IPS-15b (cell line): ENCODE measurements at regions not wholly inside any gene's neighbourhood (a gene's known extent, or its start where the extent isn't known, plus 50 kb on each side); places are given as distances from the start of the nearest gene placed in this dataset.
"Not testable (repeated sequence)": the region's sequence is repeated elsewhere in the genome, so short reads cannot be mapped to it uniquely, and the experiment has no call there.

ENCODE experiments used
- H3K27me3 ChIP-seq: one replicate; pipeline ENCODE4 v1.6.1; 2013; ENCODE audit warnings: low read length; ENCODE audit not compliant: control insufficient read depth, insufficient read depth
- H3K36me3 ChIP-seq: one replicate; pipeline ENCODE4 v1.6.1; 2013; ENCODE audit warnings: low read length; ENCODE audit not compliant: control insufficient read depth, insufficient read depth
- H3K4me1 ChIP-seq: one replicate; pipeline ENCODE4 v1.6.1; 2013; ENCODE audit warnings: mild to moderate bottlenecking, low read length; ENCODE audit not compliant: control insufficient read depth, insufficient read depth
- H3K4me3 ChIP-seq: one replicate; pipeline ENCODE4 v1.5.1; 2013; ENCODE audit warnings: low read depth, low read length
- H3K9ac ChIP-seq: one replicate; pipeline ENCODE4 v1.6.1; 2013; ENCODE audit warnings: low read depth, mild to moderate bottlenecking, low read length
- H3K9me3 ChIP-seq: one replicate; pipeline ENCODE4 v1.6.1; 2013; ENCODE audit warnings: mild to moderate bottlenecking, low read length; ENCODE audit not compliant: control insufficient read depth, insufficient read depth

- Histone ChIP-seq H3K4me1 (peaks cover 11% of the 10 kb centered on the region), H3K36me3 (no peaks in the 10 kb centered on the region), H3K9me3 (no peaks in the 10 kb centered on the region), H3K4me3 (no peak overlapping the region), H3K27me3 (no peaks in the 10 kb centered on the region), H3K9ac (no peak overlapping the region)
Observed at GRCh38 chr5:147095740-147096139, 139.1 kb upstream of the STK32A start.

DNA sequence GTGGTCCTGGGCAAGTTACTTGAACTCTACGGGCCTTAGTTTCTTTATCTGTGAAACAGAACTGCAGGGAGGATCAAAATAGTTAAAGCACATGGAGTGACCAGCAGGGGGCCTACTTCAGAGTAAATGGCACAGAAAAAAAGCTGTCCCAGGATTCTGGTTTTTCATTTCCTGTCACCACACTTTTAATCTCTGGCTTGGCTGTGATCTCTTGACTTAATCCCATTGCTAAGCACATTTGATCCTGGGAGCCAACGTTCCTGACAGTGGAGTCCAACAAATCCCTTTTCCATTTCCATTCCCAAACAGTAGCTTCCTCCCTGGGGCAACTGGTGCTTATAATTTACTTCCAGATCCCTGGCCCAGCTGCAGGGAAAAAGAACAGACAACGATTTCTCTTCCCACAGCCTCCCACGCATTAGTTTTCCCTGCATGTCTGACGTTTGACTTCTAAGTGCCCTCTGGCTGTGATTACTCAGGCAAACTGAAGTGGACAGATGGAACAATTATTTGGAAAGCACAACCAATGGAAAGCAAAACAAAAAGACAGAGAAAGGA, 136.5 kb upstream of the STK32A start:
- Histone ChIP-seq H3K4me3 (no peak overlapping the region), H3K27me3 (no peaks in the 10 kb centered on the region), H3K9ac (no peak overlapping the region), H3K36me3 (no peaks in the 10 kb centered on the region), H3K4me1 (peaks cover 11% of the 10 kb centered on the region), H3K9me3 (no peaks in the 10 kb centered on the region)

GRCh38 chr5:147101659-147102369, 133.0 kb upstream of the STK32A start:
- Histone ChIP-seq H3K9ac (no peak overlapping the region), H3K36me3 (no peaks in the 10 kb centered on the region), H3K9me3 (no peaks in the 10 kb centered on the region), H3K27me3 (no peaks in the 10 kb centered on the region), H3K4me3 (no peak overlapping the region), H3K4me1 (peaks cover 5% of the 10 kb centered on the region)

DNA sequence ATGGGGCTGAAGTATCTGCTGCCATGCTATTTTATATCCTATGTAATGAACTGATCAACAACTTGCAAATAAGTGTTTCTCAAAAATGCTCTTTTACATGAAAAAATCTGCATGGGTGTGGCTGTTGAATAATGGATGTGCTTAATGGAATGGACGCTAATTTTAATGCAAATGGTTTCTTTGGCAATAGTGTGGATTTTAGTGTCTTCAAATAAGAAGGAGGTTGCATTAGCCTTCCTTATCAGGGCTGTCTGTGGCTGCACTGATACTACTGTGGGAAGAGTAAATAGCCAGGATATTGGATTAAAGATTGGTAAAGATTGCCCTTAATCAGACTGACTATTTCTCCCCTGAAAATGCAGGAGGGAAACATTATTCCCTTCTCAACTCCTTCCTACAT, 121.9 kb upstream of the STK32A start:
- no peak overlapping the region for H3K9ac ChIP-seq
- no peaks in the 10 kb centered on the region for H3K27me3 ChIP-seq
- no peak overlapping the region for H3K4me3 ChIP-seq
- no peaks in the 10 kb centered on the region for H3K36me3 ChIP-seq
- no peaks in the 10 kb centered on the region for H3K4me1 ChIP-seq
- no peaks in the 10 kb centered on the region for H3K9me3 ChIP-seq

DNA sequence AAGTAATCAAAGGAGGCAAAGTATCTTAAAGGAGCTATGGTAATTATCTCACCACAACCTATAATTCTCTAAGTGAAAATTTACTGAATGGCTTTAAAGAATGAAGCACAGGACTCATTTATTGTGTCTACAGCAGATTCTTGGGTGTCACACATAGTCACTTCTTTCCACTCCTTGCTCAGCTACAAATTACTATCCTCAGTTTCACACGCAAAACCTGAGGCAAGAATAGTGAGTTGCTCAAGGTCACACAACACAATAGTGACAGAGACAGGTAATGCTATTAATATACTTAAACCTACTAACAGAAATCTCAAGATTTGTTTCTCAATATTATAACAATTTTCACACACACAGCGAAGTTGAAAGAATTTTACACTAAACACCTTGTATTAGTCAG, 120.9 kb upstream of the STK32A start:
- no peaks in the 10 kb centered on the region for H3K4me1 ChIP-seq
- H3K27me3 ChIP-seq, result no peaks in the 10 kb centered on the region

DNA sequence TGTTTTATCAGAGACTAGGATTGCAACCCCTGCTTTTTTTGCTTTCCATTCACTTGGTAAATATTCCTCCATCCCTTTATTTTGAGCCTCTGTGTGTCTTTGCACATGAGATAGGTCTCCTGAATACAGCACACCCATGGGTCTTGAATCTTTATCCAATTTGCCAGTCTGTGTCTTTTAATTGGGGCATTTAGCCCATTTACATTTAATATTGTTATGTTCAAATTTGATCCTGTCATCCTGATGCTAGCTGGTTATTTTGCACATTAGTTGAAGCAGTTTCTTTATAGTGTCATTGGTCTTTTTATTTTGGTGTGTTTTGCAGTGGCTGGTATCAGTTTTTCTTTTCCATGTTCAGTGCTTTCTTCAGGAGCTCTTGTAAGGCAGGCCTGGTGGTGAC, 95.1 kb upstream of the STK32A start:
- H3K9me3 ChIP-seq, H3K36me3 ChIP-seq, H3K4me1 ChIP-seq, H3K4me3 ChIP-seq, H3K27me3 ChIP-seq, H3K9ac ChIP-seq: not testable (repeated sequence)

More for the DNA sequence above, 120.9 kb upstream of the STK32A start:
- Histone ChIP-seq H3K9ac (no peak overlapping the region), H3K9me3 (no peaks in the 10 kb centered on the region), H3K36me3 (no peaks in the 10 kb centered on the region), H3K4me3 (no peak overlapping the region)

DNA sequence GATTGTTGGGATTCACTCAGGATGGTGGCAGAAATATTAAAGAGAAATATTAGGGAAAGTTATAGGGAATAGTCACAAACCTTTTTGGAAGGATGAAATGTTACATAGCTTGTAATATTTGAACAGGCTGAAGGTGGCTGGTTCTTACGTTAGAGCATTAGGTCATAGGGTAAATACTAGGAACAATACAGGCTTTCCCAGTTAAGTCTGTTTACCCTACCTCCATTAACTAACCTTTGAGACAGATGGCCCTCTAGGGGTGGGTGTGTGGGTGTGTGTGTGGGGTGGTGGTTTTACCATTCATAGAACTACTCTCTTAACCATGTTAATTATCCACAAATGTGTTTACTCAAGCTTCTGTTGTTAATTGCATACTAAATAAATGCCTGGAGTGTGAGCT, 94.3 kb upstream of the STK32A start:
- Histone ChIP-seq H3K9ac (no peak overlapping the region), H3K4me1 (peaks cover 6% of the 10 kb centered on the region)

GRCh38 chr5:147141580-147141979, 93.2 kb upstream of the STK32A start:
- H3K9me3 ChIP-seq, H3K4me3 ChIP-seq, H3K4me1 ChIP-seq: not testable (repeated sequence)

More for the DNA sequence above, 94.3 kb upstream of the STK32A start:
- Histone ChIP-seq H3K9me3 (no peaks in the 10 kb centered on the region), H3K27me3 (no peaks in the 10 kb centered on the region), H3K36me3 (no peaks in the 10 kb centered on the region), H3K4me3 (no peak overlapping the region)

DNA sequence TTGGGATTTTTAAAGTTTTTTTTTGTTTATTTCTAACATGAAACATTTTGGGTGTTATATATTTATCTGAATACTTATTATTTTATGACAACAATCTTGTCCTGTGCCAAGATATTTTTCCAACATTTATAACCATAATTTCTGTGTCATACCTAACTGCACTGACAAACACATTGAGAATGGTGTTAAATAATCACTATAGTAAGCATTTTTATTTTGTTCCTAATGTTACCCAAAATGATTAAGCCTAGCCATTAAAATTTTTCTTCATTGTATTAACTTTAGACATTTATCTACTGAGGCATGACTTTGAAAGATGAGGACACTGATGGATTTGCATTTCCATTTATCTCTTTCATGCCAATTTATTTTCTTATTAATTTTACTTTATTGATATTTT, 91.6 kb upstream of the STK32A start:
- Histone ChIP-seq H3K27me3 (no peaks in the 10 kb centered on the region), H3K36me3 (no peaks in the 10 kb centered on the region), H3K4me3 (no peak overlapping the region), H3K4me1 (peaks cover 6% of the 10 kb centered on the region), H3K9me3 (no peaks in the 10 kb centered on the region), H3K9ac (no peak overlapping the region)

More at GRCh38 chr5:147141580-147141979, 93.2 kb upstream of the STK32A start:
- H3K36me3 ChIP-seq, H3K27me3 ChIP-seq, H3K9ac ChIP-seq: not testable (repeated sequence)

DNA sequence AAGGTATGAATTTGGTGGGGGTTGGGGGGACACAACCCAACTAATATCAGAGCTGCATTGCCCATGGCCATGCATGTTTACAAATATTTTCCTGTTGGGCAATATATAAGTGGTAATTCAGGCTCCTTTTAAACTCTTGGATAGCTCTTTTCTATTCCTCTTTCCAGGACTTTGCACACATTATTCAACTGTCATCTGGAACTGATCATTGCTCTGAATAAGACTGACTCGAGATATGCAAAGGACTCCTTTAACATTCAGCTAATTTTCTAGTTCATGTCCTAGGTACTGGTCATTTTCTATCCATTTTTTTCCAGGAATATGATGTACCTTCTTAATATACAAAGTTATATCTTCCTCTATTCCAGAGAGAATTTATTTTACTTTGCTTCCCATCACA, 89.5 kb upstream of the STK32A start:
- Histone ChIP-seq H3K9me3 (no peaks in the 10 kb centered on the region), H3K36me3 (no peaks in the 10 kb centered on the region), H3K4me1 (peaks cover 6% of the 10 kb centered on the region), H3K4me3 (no peak overlapping the region), H3K27me3 (no peaks in the 10 kb centered on the region), H3K9ac (no peak overlapping the region)

- Histone ChIP-seq H3K9ac (no peak overlapping the region), H3K4me3 (no peak overlapping the region), H3K27me3 (no peaks in the 10 kb centered on the region), H3K9me3 (no peaks in the 10 kb centered on the region), H3K36me3 (no peaks in the 10 kb centered on the region), H3K4me1 (no peaks in the 10 kb centered on the region)
Observed at GRCh38 chr5:147148715-147149114, 86.1 kb upstream of the STK32A start.

- Histone ChIP-seq H3K9me3 (no peaks in the 10 kb centered on the region), H3K4me3 (no peak overlapping the region), H3K4me1 (no peaks in the 10 kb centered on the region)
Observed at GRCh38 chr5:147152086-147152485, 82.7 kb upstream of the STK32A start.

More at GRCh38 chr5:147152086-147152485, 82.7 kb upstream of the STK32A start:
- H3K27me3 ChIP-seq, result no peaks in the 10 kb centered on the region
- H3K9ac ChIP-seq, result no peak overlapping the region
- no peaks in the 10 kb centered on the region for H3K36me3 ChIP-seq
